H9 (cell line): ENCODE measurements at regions not wholly inside any gene's neighbourhood (a gene's known extent, or its start where the extent isn't known, plus 50 kb on each side); places are given as distances from the start of the nearest gene placed in this dataset.

Experiments used
- DNase-seq: peaks from one replicate; pipeline ENCODE4 v3.0.0-alpha.2; 2017
- H2AFZ ChIP-seq: one replicate; pipeline ENCODE4 v1.6.1; 2013; ENCODE audit warnings: mild to moderate bottlenecking, low read length, control low read depth, moderate library complexity
- H2AK5ac ChIP-seq: 2 replicates; pipeline ENCODE4 v1.6.1; 2013; ENCODE audit warnings: low read length, control low read depth, mixed read lengths; ENCODE audit not compliant: insufficient read length
- H2BK120ac ChIP-seq: one replicate; pipeline ENCODE4 v1.6.1; 2013; ENCODE audit warnings: low read depth, mild to moderate bottlenecking, low read length, control low read depth, inconsistent platforms; ENCODE audit not compliant: poor library complexity, severe bottlenecking
- H2BK12ac ChIP-seq: 2 replicates; pipeline ENCODE4 v1.6.1; 2013; ENCODE audit warnings: low read length, control low read depth, mixed read lengths, low read depth; ENCODE audit not compliant: insufficient read length
- H2BK15ac ChIP-seq: 2 replicates; pipeline ENCODE4 v1.6.1; 2013; ENCODE audit warnings: low read depth, low read length, control low read depth
- H2BK20ac ChIP-seq: one replicate; pipeline ENCODE4 v1.6.1; 2013; ENCODE audit warnings: low read depth, mild to moderate bottlenecking, low read length, control low read depth, inconsistent platforms; ENCODE audit not compliant: poor library complexity, severe bottlenecking
- H2BK5ac ChIP-seq: 2 replicates; pipeline ENCODE4 v1.6.1; 2013; ENCODE audit warnings: low read length, control low read depth, mixed read lengths; ENCODE audit not compliant: insufficient read length
- H3K14ac ChIP-seq: 2 replicates; pipeline ENCODE4 v1.6.1; 2013; ENCODE audit warnings: low read length, control low read depth; ENCODE audit not compliant: insufficient read depth
- H3K18ac ChIP-seq: 2 replicates; pipeline ENCODE4 v1.6.1; 2013; ENCODE audit warnings: low read depth, mild to moderate bottlenecking, mixed read lengths, low read length, control low read depth; ENCODE audit not compliant: insufficient read length
- H3K23ac ChIP-seq: 2 replicates; pipeline ENCODE4 v1.6.1; 2013; ENCODE audit warnings: low read length, control low read depth, mixed read lengths, low read depth; ENCODE audit not compliant: insufficient read length
- H3K23me2 ChIP-seq: 2 replicates; pipeline ENCODE4 v1.6.1; 2013; ENCODE audit warnings: low read depth, mild to moderate bottlenecking, mixed read lengths, low read length, control low read depth; ENCODE audit not compliant: insufficient read length, poor library complexity, severe bottlenecking
- H3K27ac ChIP-seq: 2 replicates; pipeline ENCODE4 v1.5.1; 2013; ENCODE audit warnings: low read length, control low read depth, mixed read lengths, low read depth; ENCODE audit not compliant: insufficient read length
- H3K27me3 ChIP-seq: 2 replicates; pipeline ENCODE4 v1.6.1; 2013; ENCODE audit warnings: low read length, control low read depth, inconsistent platforms; ENCODE audit not compliant: insufficient read depth
- H3K4ac ChIP-seq: 2 replicates; pipeline ENCODE4 v1.6.1; 2013; ENCODE audit warnings: low read depth, mild to moderate bottlenecking, control low read depth, inconsistent platforms, low read length, moderate library complexity
- H3K4me1 ChIP-seq: 2 replicates; pipeline ENCODE4 v1.6.1; 2013; ENCODE audit warnings: low read length, control low read depth, inconsistent platforms; ENCODE audit not compliant: insufficient read depth
- H3K4me2 ChIP-seq: 2 replicates; pipeline ENCODE4 v1.6.1; 2013; ENCODE audit warnings: low read length, control low read depth, mixed read lengths; ENCODE audit not compliant: insufficient read length, insufficient read depth
- H3K56ac ChIP-seq: 2 replicates; pipeline ENCODE4 v1.6.1; 2013; ENCODE audit warnings: low read depth, mild to moderate bottlenecking, mixed read lengths, low read length, control low read depth; ENCODE audit not compliant: insufficient read length
- H3K79me1 ChIP-seq: 2 replicates; pipeline ENCODE4 v1.6.1; 2013; ENCODE audit warnings: low read depth, mild to moderate bottlenecking, moderate library complexity, low read length, control low read depth, inconsistent platforms; ENCODE audit not compliant: insufficient read depth, poor library complexity, severe bottlenecking
- H3K79me2 ChIP-seq: 2 replicates; pipeline ENCODE4 v1.6.1; 2013; ENCODE audit warnings: low read length, control low read depth, inconsistent platforms; ENCODE audit not compliant: insufficient read depth
- H3K9ac ChIP-seq: 2 replicates; pipeline ENCODE4 v1.6.1; 2013; ENCODE audit warnings: low read length, control low read depth, mixed read lengths; ENCODE audit not compliant: insufficient read length; ENCODE audit errors: extremely low read depth
- H3K9me3 ChIP-seq: one replicate; pipeline ENCODE4 v1.6.1; 2013; ENCODE audit warnings: low read depth, low read length, inconsistent platforms; ENCODE audit not compliant: control insufficient read depth
- H3T11ph ChIP-seq: one replicate; pipeline ENCODE4 v1.6.1; 2013; ENCODE audit warnings: mild to moderate bottlenecking, low read length, control low read depth, inconsistent platforms
- H4K20me1 ChIP-seq: one replicate; pipeline ENCODE4 v1.6.1; 2013; ENCODE audit not compliant: control insufficient read depth, insufficient read length, insufficient read depth
- H4K5ac ChIP-seq: 2 replicates; pipeline ENCODE4 v1.6.1; 2013; ENCODE audit warnings: low read depth, mild to moderate bottlenecking, mixed read lengths, low read length, control low read depth; ENCODE audit not compliant: insufficient read length
- H4K8ac ChIP-seq: replicated peaks from 2 replicates; pipeline ENCODE4 v1.6.1; 2013; ENCODE audit warnings: low read length, control low read depth, mixed read lengths, low read depth; ENCODE audit not compliant: insufficient read length
- H4K91ac ChIP-seq: 2 replicates; pipeline ENCODE4 v1.6.1; 2013; ENCODE audit warnings: low read depth, mild to moderate bottlenecking, moderate library complexity, mixed read lengths, low read length, control low read depth; ENCODE audit not compliant: insufficient read length
- H3K27ac Mint-ChIP-seq, 3 experiments: 2 replicates in 2 of 3; 3 replicates in 1 of 3; pipeline ENCODE4 v1.8.0; 2020 to 2021; ENCODE audit warnings: mixed read lengths in 3 of 3, mild to moderate bottlenecking in 1 of 3, moderate library complexity in 1 of 3
- H3K27me3 Mint-ChIP-seq: 2 replicates; pipeline ENCODE4 v1.8.0; 2021; ENCODE audit warnings: low read depth, mild to moderate bottlenecking, moderate library complexity, mixed read lengths
- H3K36me3 Mint-ChIP-seq, 3 experiments: 2 replicates in 2 of 3; 3 replicates in 1 of 3; pipeline ENCODE4 v1.8.0; 2020 to 2021; ENCODE audit warnings: low read depth in 3 of 3, mixed read lengths in 3 of 3; ENCODE audit not compliant: insufficient read depth in 1 of 3
- H3K4me1 Mint-ChIP-seq, 2 experiments: 2 replicates each; pipeline ENCODE4 v1.8.0; 2020; ENCODE audit warnings: mixed read lengths in 2 of 2
- H3K4me3 Mint-ChIP-seq, 2 experiments: 2 replicates in 1 of 2; 3 replicates in 1 of 2; pipeline ENCODE4 v1.8.0; 2020 to 2021; ENCODE audit warnings: mild to moderate bottlenecking in 2 of 2, mixed read lengths in 2 of 2, moderate library complexity in 1 of 2
- H3K9me3 Mint-ChIP-seq, 2 experiments: 2 replicates in 1 of 2; 3 replicates in 1 of 2; pipeline ENCODE4 v1.8.0; 2020; ENCODE audit warnings: mild to moderate bottlenecking in 2 of 2, mixed read lengths in 2 of 2, moderate library complexity in 1 of 2
- WGBS: extraction: QIAGEN DNeasy Blood & Tissue Kit; methylation state at CpG from one replicate; pipeline ENCODE4 v1.1.7; 2013; ENCODE audit warnings: missing lambda C conversion rate, low lambda C conversion rate, mixed read lengths; ENCODE audit not compliant: insufficient read length; ENCODE audit errors: extremely low coverage; 5-methylcytosine and 5-hydroxymethylcytosine counted together
- TF ChIP-seq, protein P1 (sequence below): fragments of 200-600 bp; sonication (generic); conservative IDR thresholded peaks from 3 replicates; pipeline ENCODE4 v1.8.0; 2021; ENCODE audit warnings: antibody characterized with exemption, mild to moderate bottlenecking

DNA sequence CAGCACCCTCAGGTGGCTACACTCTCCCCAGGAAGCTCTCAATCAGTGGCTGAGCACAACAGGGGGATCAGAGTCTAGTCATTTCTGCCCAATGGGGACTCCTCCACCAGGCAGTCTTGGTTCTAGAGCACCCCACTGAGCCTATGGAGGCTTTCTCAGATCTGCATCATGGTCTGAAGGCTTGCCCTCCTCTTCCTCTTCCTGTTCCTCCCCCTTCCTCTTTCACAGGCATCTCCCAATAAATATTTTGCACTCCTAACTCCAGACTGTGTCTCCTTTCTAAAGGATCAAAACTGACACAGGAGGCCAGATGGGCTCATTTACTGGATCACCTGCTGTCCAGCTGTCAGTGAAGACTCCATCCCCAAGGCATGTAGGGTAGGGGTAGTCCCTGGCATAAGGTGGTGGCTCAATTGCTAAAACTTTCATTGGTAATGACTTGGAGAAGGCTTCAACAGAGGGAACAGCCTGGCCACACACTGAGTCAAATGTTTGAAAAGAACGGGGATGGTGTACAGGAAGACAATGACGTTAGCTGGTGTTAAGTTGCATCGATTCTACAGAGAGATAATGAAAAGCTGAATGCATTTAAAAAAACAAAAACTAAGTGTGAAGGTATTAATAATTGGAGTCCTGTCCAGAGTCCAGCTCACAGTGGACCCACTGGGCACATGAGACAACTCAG is 84.2 kb upstream of the SLC2A1 start:
- peaks cover 3 to 11% of the 10 kb centered on the region in 2 experiments for H3K4me1 Mint-ChIP-seq
- Histone ChIP-seq H2BK20ac (no peak overlapping the region), H2BK120ac (no peak overlapping the region), H3K23me2 (no peaks in the 10 kb centered on the region), H2BK12ac (no peak overlapping the region), H3K18ac (no peak overlapping the region), H3K79me2 (no peaks in the 10 kb centered on the region), H2BK15ac (no peak overlapping the region), H3K9ac (no peak overlapping the region), H3K27me3 (peaks cover 2% of the 10 kb centered on the region; the same call in 1 of the 2 replicates), H3K9me3 (no peaks in the 10 kb centered on the region), H3K4me2 (no peak overlapping the region), H2BK5ac (no peak overlapping the region), H3K4ac (no peak overlapping the region), H4K5ac (no peak overlapping the region), H3K27ac (no peak overlapping the region), H3K23ac (no peak overlapping the region), H2AFZ (no peak overlapping the region), H3K56ac (no peak overlapping the region), H2AK5ac (no peak overlapping the region), H3K14ac (no peak overlapping the region), H4K20me1 (no peaks in the 10 kb centered on the region), H3T11ph (no peak overlapping the region), H3K79me1 (no peaks in the 10 kb centered on the region), H4K8ac (no peak overlapping the region), H3K4me1 (no peaks in the 10 kb centered on the region), H4K91ac (no peak overlapping the region)
- H3K27ac Mint-ChIP-seq, result no peak overlapping the region
- no peak for DNase-seq
- H3K4me3 Mint-ChIP-seq, result no peak overlapping the region
- TF ChIP-seq, protein P1, sequence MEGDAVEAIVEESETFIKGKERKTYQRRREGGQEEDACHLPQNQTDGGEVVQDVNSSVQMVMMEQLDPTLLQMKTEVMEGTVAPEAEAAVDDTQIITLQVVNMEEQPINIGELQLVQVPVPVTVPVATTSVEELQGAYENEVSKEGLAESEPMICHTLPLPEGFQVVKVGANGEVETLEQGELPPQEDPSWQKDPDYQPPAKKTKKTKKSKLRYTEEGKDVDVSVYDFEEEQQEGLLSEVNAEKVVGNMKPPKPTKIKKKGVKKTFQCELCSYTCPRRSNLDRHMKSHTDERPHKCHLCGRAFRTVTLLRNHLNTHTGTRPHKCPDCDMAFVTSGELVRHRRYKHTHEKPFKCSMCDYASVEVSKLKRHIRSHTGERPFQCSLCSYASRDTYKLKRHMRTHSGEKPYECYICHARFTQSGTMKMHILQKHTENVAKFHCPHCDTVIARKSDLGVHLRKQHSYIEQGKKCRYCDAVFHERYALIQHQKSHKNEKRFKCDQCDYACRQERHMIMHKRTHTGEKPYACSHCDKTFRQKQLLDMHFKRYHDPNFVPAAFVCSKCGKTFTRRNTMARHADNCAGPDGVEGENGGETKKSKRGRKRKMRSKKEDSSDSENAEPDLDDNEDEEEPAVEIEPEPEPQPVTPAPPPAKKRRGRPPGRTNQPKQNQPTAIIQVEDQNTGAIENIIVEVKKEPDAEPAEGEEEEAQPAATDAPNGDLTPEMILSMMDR, result no peak
- WGBS, result no CpG with 5 or more reads among the region's 3 CpGs
- no peaks in the 10 kb centered on the region for H3K36me3 Mint-ChIP-seq
- H3K9me3 Mint-ChIP-seq, result no peaks in the 10 kb centered on the region; a peak in 3 of 5 replicates
- H3K27me3 Mint-ChIP-seq, result 0 out of 2 replicates have a peak, but pooled peaks cover 1% of the 10 kb centered on the region
